ENCODE measurements at regions not wholly inside any gene's neighbourhood (a gene's known extent, or its start where the extent isn't known, plus 50 kb on each side); places are given as distances from the start of the nearest gene placed in this dataset.
A peak's percentile ranks its signal among the peaks of the same experiment; 100 is the strongest.
"Not testable (repeated sequence)": the region's sequence is repeated elsewhere in the genome, so short reads cannot be mapped to it uniquely, and the experiment has no call there.

DNA sequence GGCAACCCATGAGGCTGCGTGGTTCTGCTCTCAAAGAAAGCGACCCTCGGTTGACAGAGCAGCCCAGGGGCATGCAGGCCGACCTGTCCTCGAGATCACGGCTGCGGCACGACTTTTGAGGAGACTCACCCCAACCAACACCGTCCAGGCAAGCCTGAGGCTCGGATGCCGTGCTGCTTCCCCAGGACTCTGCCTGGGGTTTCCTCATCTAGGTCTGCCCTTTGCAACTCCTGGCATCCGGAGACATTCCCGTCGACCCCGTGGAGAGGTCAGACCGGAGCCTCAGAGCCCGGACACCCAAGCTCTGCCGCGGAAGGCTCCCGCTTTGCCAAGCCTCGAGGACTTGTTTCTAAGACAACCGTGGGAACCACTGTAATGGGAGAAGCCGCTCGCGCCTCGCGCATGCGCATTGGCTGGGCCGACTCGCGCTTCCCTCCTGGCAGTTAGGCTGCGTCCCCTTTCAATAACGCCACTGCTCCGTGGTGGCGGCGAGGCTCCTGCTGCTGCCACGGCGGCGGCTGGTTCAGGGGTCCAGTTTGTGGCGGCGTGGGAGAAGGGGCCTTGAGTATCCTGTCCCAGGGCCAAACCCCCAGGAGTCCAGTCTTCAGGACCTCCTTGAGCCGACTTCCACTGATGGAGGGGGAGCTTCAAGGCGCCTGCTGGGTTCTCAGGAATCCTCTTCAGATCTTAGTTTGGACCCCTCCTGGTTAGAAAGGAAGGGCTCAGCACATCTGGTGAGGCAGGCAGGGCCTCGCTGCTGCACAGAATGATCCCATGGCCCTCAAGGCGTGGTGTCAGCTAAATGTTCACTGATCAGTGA, 101.7 kb upstream of the ZNF337 start:
- not testable (repeated sequence) for DNase-seq (ENCODE audit: low read depth in 2 of 2)

DNA sequence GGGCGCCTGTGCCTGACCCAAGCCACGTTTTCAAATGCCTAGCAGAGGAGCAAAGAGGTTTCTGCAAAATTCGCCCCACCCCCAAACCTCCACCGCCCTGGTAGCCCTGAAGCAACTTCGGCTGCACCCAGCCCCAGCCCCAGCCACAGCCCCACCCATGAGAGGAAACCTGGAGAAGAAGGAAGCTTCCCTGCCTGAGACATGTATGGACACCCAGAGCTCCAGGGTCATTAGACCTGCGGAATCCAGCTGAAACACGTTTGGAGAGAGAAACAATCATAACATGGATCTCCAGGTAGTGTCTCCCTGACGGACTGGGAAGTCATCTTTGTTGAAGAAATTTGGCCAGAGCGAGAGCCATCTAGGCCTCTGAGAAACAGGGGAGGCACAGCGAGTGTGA, 100.4 kb upstream of the ZNF337 start:
- DNase-seq (ENCODE audit: low read depth in 2 of 2): not testable (repeated sequence)

DNA sequence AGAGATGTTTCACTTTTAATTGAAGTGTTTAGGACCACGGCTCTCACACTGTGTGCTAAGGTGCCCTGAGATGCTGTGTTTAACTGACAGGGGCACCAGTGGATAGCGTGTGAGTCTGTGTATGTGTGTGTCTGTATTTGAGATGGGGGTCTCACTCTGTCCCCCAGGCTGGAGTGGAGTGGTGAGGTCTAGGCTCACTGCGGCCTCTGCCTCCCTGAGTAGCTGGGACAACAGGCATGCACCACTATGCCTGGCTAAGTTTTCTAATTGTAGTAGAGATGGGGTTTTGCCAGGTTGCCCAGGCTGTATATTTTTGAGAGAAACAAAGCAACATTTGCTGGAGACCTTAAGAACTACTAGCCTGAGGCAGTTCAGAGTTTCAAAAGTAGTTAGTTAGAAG, 80.6 kb upstream of the ZNF337 start:
- not testable (repeated sequence) for DNase-seq (ENCODE audit: low read depth in 2 of 2)

DNA sequence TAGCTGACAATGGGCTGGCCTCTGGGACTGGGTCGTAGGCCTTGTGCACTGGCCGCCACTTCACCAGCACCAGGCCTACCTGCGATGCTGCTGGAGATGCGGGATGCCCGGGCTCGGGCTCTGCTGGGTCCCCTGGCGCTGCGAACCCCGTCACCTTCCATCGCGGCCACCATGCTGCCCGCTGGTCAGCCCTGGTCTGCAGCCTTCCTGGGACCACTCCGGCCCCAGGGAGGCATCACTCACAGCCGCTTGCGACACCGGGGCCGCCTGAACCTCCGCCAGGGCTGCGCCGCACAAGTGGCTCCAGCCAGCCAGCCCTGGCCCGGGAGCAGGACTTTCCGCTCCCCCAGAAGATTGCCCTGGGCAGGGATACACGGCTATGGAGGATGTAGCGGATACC, 78.1 kb upstream of the ZNF337 start:
- not testable (repeated sequence) for DNase-seq (ENCODE audit: low read depth in 2 of 2)

DNA sequence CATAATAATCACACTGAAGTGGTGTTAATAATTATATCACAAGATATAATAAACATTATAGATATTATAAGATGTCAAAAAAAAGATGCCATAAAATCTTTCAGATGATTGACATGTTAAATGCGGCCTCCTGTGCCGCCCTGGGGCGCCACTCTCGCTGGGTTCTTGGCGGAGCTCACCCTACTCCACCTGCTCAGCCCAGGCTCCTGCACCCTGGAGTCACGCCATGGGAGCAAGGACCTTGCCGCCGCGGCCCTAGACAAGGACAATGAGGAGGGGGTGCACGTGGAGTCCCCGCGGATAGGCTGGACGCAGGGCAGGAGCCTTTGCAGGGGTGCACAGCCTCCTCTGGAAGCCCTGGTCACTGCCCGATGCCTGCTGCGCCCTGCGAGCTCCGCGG, 77.5 kb upstream of the ZNF337 start:
- DNase-seq (ENCODE audit: low read depth in 2 of 2): not testable (repeated sequence)

DNA sequence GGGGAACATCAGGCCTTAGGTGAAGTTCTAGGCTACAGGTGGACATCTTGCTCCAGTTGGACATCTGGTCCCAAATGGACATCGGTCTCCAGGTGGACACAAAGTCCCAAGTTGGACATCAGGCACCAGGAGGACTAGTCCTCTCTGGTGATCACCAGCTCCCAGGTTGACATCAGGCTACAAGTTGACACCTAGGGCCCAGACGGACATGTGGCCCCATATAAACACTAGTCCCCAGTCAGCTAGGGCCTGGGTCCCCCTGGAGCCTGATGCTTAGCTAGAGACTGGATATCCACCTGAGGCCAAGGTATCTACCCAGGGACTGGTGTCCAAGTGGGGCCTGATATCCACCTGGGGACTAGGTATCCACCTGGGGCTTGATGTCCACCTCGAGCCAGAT, 75.8 kb upstream of the ZNF337 start:
- DNase-seq (ENCODE audit: low read depth in 2 of 2): not testable (repeated sequence)

DNA sequence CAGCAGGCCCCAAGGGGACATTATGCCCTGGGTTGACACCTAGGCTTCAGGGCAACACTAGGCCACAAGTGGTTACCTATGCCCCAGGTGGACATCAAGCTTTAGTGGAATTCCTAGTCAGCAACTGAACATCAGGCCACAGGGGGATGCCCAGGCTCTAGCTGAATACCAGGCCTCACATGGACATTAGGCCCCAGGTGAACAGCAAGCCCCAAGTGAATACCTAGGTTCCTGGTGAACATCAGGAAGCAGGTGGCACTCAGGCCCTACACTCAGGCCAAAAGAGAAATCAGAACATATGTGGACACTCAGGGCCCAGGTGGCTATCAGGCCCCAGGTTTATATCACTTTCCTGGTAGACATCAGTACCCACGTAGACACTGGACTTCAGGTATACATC, 75.2 kb upstream of the ZNF337 start:
- DNase-seq (ENCODE audit: low read depth in 2 of 2): not testable (repeated sequence)

DNA sequence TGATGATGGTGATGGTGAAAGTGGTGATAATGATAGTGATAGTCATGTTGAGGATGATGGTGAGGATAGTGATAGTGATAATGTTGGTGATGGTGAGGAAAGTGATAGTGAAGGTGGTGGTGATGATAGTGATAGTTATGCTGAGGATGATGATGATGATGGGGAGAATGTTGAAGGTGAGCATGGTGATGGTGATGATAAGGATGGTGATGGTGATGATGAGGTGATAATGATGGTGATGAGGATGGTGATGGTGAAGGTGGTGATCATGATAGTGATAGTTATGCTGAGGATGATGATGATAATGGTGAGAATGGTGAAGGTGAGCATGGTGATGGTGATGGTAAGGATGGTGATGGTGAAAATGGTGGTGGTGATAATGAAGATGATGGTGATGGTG, 64.9 kb upstream of the ZNF337 start:
- DNase-seq (ENCODE audit: low read depth in 2 of 2): no peak

DNA sequence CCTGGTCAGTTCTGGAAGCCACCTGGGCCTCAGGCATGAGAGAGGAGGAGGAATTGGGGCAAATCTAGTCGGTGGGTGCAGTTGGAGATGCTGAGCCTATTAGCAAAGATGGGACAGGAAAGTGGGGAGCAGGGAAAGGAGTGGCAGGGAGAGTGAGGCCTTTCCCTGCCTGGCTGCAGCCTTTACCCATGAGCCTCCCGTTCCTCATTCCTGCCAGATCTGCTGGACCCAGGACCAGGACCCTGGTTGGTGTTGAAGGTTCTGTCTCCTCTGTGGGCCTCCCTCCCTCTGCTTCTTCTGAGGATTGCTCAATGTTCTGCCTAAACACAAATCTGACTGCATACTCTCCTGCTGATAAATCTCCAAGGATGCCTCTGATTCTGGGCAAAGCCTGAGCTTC, 64.4 kb upstream of the ZNF337 start:
- DNase-seq (ENCODE audit: low read depth in 2 of 2): not testable (repeated sequence)

DNA sequence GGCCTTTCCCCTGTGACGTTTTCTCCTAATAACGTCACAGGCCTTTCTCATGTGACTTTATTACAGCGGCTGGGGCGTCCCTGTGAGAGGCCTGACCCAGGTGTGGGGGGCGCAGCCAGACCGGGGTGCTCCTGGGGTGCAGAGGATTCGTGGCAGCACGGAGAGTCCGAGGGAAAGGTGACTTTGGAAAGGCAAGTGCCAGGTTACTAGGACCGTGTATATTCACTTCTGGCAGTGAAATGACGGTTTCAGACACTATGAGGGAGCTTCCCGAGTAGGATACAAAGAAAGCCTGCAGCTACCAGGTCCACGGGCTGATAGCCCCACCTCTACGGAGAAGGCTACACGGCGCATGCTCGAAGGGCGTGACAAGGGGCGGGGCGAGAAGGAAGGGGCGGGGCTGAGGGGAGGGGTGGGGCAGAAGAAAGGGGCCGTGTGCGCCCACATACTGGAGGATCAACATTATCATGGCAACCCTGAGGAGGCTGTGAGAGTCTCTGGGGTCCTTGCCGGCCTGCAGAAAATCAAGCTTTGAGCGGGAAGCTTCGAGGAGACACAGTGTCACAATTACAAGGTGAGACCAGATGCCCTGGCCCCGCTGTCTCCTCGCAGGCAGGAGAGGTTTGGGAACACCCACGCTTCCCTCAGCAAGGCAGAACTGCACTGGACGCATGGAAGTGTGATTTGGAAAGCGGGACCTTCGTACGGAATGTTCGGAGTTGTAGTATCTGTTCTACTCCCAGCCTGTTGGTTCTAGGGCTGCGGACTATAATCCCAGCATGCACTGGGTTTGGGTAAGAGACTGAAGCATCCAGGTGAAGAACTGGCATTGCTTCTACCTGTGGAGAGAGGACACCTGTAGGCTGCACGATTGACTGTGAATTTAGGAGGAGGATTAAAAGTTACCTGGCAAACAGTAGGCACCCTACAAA, 54.4 kb upstream of the ZNF337 start:
- DNase-seq (ENCODE audit: low read depth in 2 of 2): peak; percentile 32 to 54

DNA sequence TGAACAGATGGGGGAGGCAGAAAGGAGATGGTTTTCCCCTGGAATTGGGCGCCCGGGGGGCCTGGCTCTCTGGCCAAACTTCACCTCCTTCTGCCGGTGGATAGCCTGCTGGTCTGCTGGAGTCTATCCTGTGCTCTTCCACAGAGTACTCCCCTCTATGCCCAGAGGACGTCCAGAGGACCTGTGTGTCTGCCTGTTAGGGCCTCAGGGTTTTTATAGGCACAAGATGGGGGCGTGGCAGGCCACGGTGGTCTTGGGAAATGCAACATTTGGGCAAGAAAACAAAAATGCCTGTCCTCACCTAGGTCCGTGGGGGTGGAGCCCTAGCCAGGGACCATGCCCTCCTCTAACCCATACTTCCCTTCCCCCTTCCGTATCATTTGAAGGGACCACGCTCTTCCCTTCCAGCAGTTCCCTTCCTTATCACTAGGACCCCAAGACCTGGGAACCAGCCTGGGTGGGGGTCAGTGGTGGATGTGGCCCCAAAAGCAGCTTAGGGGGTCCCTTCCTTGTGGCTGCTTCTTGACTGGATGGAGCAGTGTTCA, 53.6 kb upstream of the ZNF337 start:
- DNase-seq (ENCODE audit: low read depth in 2 of 2): no peak

DNA sequence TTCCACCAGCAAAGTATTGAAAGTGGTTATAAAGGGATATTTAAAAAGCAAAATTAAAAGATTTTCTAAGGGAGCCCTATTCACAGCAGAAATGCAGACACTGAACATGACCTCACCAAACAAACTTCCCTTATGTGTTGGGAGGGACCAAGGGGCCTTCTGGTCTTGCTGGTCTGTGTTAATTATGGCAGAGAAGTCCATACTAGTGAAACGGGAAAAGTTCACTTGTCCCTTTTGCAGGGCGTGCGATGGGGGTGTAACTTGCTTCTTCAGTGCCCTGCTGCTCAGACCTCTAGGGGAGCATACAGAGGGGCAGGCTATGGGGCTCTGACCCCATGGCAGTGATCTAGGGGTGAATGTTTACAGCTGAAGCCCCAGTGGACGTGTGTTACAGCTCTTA, 53.0 kb upstream of the ZNF337 start:
- DNase-seq (ENCODE audit: low read depth in 2 of 2): no peak

Data from stimulated activated CD4-positive, alpha-beta T cell treated with anti-CD3 and anti-CD28 coated beads, Interleukin-4, amount 100 ng/mL, for 48 hours (primary cell).